GDM1 (cell line): ENCODE measurements at regions not wholly inside any gene's neighbourhood (a gene's known extent, or its start where the extent isn't known, plus 50 kb on each side); places are given as distances from the start of the nearest gene placed in this dataset.
"Not testable (repeated sequence)": the region's sequence is repeated elsewhere in the genome, so short reads cannot be mapped to it uniquely, and the experiment has no call there.

Experiments used
- DNase-seq: peaks from one replicate; lab custom pipeline; 2025; lab: John Stamatoyannopoulos, UW

DNA sequence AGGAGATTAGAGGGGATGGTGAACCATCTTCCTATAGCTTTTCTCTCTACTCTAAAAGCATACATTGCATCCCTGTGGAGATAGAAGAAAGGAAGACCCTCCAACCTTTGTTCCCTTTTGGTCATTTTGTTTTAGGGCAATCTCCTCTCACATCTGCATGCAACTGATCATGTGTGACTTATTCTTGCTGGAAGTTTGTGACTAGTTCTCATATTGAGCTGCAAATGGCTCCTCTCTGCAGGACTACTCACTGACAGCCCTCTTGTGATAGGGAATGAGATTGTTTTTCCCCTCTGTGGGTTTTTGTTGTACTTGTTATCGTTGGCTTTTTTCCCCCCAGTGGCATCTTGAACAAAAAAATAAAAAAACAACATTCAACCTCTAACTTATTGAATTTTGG, 416.0 kb upstream of the CNTNAP5 start:
- no peak for DNase-seq

DNA sequence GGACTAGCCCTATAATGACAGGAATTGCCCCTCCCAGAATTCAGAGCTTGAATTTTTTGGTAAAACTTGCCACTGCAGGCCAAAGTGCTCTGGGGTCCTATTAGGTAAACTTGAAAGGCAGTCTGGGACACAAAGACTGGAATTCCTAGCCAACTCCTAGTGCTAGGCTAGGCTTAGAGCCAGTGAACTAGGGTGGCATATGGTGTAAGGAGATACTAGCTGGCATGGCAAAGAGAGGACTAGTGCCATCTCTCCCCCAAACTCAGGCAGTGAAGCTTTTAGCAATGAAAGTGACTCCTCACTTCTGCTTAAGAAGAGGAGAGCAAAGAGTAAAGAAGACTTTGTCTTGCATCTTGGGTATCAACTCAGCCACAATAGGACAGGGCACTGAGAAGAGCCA, 410.5 kb upstream of the CNTNAP5 start:
- DNase-seq, result no peak

DNA sequence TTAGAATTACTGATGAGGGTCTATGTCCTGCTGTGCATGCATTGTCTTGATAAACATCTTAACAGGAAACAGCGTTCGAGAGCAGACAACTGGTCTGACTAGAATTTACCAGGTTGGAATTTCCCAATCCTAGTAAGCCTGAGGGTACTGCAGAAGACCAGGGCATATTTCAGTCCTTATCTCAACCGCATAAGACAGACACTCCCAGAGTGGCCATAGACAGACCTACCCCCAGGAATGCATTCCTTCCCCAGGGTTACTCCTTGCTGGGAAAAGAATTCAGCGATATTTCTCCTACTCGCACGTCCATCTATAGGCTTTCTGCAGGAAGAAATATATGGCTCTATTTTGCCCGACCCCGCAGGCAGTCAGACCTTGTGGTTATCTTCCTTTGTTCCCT, 406.4 kb upstream of the CNTNAP5 start:
- not testable (repeated sequence) for DNase-seq

DNA sequence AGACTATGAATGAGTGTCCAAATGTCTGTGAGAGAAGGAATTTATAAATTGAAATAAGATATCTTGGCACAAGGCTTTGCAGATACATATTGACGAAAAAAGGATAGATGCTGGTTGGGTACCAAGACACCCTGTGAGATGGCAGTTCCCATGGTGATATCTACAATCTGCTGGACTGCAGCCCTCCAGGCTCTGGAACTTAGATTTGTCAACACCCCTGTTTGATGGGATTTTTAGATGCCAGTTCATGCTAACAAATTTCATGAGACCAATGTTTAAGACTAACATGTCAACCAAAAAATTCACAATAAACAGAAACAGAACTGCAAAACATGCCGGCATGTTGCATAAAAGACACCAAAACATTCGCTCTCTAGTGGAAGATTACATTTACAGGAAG, 400.3 kb upstream of the CNTNAP5 start:
- DNase-seq, result no peak

DNA sequence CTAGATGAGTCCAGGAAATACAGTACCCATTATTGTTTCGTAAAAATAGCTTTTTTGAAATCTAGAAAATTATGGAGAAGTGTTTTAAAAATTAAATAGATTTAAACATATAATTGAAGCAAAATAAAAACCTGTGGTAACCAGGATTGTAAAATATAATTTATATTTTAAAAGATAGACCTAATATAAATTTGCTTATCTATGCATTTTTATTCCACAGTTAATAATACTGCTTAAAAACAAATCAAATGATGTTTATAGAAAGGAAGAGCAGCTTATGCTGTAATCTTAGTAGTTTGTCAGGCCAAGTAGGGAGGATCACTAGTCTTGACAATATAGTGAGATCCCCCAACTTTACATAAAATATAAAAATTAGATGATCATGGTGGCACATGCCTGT, 388.9 kb upstream of the CNTNAP5 start:
- DNase-seq, result no peak

DNA sequence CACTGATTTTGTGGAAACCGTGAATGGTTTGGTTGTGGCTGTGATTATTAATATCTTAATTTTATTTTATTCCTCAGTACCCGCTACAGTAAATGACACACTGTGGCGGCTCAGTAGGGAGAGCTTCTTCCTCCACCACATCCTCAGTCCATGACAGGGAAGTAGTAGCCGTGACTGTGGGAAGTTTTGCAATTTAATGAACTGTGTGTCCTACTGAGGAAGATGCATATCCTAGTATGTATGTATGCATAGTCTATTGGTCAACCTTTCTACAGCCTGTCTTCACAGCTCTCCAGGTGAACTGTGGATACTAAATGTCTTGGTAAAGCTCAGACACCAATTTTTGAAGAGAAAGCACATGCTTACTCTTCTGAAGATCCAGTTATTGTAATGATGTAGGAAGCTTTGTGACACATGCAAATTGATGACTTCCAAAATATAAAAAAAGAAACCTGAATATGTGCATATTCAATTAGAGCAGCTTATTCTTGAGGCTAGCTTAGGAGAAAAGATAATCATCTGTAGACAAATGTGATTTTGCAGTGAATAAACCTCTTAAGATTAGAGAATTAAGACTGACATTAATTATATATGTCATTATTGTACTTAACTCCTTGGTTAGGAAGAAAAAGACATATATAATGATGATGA, 384.3 kb upstream of the CNTNAP5 start:
- no peak for DNase-seq

DNA sequence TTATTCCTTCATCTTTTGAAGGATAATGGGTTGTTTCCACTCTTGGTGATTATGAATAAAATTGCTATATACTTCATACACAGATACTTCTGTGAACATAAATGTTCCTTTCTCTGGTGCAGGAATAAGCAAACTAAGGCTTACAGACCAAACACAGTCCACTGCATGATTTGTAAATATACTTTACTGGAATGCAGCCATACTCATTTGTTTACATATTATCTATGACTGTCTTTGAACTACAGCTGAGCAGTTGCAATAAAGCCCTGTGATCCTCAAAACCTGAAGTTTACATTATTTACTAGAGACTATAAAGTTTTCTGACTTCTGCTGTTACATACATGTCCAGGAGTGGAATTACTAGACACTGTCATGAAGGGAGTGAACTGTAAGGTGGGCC, 381.0 kb upstream of the CNTNAP5 start:
- no peak for DNase-seq

DNA sequence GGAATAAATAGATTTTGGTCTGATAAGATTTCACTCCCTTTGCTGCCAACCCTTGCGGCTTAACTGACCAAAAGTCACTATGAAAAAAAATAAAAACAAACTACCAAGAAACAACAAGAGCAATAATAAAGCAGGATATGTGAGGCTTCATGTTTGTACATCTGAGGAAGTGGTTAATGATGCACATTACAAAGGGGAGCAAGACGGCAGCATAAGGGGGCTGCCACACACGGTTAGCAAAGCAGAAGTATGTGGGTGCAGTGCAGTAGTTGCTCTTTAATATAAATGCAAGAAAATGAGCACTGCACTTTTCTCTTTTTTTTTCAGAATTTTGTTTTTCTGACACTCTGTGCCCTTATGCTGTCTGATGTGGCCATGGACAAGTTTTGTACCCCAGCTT, 377.1 kb upstream of the CNTNAP5 start:
- no peak for DNase-seq

DNA sequence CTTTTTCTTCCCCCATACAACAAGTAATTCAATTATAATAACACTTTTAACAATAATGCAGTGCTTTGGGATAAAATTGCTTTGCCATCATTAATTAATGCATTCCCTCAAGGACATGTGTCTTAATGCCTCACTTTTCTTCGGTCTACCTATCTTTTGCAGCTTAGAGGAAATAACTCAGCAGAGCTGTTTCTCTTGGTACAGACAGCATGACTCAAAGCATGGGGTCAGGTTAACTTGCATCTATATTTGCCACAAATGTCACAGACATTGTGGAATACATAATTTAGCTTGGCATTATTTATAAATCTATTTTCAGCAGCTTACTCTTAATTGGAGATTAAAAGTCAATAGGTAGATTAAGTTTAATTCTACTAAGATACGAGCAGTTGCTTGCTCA, 376.1 kb upstream of the CNTNAP5 start:
- no peak for DNase-seq

DNA sequence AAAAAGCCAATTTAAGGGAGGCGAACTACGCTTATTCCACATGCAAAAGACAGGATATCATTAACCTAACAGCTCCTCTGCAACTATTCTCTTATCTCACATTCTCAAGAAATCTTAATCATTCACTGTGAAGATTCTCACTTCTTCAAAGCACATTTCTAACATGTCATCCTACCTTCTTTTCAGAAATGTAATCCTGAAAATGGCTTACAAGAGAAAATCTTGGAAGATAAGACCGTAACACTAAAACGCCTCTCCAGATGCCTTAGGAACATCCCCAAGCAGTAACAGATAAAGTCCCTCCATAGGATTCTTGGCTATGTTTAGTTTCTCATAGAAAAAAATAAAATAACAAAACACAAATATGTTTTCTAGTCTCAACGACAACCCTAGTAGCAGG, 373.9 kb upstream of the CNTNAP5 start:
- no peak for DNase-seq

DNA sequence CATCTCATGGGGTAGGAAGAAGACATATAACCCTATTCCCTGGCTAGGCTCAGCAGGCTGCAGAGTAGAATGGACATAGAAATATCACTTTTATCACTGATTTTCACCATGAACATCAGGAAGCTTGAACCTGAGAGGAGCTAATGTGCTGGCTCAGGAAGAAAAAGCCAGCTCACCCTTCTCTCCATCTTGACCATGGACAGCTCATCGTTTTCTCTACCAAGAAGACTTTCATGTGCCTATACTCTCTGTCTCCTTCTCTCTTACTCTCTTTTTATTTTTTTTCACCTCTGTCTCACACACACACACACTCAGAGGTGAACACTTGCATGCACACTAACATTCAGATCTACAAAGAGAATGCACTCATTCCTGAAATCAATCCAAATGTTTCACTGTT, 372.8 kb upstream of the CNTNAP5 start:
- DNase-seq, result no peak

DNA sequence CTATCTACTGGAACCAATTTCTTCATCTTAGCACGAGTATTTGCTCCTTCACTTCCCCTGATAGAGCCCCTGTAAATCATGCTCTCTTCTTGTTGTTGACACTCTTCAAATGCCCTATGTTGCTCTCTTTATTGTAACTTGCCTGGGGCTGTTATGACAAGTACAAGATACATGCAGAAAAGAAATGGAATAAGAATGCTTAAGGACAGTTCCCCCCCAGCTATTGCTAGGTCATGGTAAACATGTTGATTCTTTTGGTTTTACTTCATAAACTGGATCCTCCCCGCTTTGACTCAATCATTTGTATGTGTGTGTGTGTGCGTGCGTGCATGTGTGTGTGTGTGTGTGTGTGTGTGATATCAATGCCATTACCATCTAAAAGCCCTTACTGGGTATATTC, 368.5 kb upstream of the CNTNAP5 start:
- DNase-seq, result no peak

DNA sequence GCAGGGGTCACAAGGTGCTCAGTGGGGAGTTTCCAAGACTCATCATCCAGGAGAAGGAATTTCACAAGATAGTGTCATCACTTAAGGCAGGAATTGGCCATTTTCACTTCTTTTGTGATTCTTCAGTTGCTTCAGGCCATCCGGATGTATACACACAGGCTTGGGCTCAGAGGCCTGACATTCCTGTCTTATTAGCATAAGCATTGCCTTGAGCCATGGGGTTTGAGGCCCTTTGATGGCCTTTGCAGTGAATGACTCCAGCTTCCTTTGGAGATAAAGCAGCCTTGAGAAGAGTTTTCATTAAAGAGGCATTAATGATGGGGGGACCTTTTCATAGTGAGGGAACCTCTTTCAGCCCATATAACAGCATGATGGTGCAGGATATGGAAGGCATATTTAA, 366.0 kb upstream of the CNTNAP5 start:
- DNase-seq, result no peak

DNA sequence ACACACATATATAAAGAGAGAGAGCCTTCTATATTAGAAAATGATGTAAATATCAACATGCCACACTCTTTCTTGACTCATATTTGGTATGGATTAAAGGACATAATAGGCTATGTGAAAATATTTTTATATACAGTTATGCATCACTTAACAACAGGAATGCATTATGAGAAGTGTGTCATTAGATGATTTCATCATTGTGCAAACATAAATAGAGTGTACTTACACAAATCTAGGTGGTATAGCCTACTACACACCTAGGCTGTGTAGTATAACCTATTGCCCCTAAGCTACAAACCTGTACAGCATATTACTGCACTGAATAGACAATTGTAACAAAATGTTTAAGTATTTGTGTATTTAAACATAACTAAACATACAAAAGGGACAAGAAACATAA, 354.8 kb upstream of the CNTNAP5 start:
- no peak for DNase-seq

DNA sequence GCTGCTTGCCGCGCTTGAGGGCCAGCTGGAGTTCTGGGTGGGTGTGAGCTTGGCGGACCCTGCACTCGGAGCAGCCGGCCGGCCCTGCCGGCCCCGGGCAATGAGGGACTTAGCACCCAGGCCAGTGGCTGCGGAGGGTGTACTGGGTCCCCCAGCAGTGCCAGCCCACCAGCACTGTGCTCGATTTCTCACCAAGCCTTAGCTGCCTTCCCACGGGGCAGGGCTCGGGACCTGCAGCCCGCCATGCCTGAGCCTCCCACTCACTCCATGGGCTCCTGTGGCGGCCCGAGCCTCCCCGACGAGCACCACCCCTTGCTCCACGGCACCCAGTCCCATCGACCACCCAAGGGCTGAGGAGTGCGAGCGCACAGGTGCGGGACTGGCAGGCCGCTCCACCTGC, 341.3 kb upstream of the CNTNAP5 start:
- DNase-seq, result not testable (repeated sequence)

DNA sequence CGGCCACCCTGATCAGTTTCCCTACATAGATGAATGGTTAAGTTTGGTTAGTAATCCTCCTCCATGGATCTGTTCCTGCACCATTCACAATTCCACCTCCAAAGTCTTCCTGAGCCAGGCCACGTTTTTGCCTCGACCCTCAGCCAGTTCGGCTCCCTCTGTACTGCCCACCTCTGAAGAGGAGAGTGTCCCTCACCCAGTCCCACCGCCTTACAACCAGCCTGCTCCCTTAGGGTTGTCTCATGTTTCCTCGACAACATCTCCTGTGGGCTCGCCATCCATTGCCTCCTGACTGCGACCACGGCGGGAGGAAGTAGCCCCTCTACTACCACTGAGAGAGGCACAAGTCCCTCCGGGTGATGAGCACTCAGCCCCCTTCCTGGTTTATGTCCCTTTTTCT, 338.0 kb upstream of the CNTNAP5 start:
- DNase-seq, result no peak

DNA sequence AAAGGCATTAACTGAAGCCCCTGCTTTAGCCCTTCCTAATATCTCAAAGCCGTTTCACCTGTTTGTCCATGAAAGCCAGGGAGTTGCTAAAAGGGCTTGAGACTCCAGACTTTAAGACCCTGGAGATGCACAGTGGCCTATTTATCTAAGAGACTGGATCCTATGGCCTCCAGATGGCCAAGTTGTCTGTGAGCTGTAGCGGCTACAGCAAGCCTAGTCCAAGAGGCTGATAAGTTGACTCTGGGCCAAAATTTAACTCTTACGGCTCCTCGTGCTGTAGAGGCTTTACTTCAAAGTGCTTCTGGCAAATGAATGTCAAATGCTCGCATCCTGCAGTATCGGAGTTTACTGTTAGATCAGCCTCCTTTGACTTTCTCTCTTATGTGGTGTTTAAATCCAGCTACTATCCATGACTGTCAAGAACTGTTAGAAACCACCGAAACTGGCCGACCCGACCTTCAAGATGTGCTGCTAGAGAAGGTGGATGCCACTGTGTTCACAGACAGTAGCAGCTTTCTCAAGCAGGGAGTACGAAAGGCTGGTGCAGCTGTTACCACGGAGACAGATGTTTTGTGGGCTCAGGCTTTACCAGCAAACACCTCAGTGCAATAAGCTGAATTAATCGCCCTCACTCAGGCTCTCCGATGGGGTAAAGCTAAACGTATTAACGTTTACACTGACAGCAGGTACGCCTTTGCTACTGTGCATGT, 336.7 kb upstream of the CNTNAP5 start:
- no peak for DNase-seq

DNA sequence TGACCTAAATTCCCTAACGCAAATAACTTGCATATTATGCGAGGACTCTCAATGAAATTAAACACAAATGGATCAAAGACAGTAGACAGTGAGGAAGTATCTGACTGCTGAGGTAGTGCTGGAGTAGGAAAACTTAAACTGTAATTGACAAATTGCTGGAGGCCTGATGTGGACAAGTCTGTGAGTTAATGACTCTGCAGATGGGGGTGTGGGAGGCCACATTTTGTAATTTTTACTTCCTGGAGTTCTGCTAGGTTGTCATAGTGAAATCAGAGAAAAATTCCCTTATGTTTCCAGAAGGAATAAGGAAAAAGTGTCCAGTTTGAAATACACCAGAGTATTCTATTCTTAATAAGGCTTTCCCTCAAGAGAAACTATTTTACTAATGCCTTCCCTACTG, 333.0 kb upstream of the CNTNAP5 start:
- no peak for DNase-seq

DNA sequence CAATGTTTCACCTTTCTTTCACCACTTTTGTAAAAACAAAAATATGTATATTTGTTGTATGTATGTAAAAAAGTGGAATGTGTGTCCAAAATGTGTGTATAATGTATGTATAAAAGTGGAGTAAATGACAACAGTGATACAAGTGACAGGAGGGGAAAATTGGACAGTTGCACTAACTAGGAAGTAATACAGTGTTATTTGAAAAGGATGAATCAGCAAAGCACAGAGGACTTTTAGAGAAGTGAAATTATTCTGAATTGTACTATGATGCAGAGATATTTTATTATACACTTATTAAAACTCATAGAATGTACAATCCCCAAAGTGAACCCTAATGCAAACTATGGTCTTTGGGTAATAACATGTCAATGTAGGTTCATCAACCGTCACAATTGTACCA, 331.3 kb upstream of the CNTNAP5 start:
- peak; percentile 10 for DNase-seq

DNA sequence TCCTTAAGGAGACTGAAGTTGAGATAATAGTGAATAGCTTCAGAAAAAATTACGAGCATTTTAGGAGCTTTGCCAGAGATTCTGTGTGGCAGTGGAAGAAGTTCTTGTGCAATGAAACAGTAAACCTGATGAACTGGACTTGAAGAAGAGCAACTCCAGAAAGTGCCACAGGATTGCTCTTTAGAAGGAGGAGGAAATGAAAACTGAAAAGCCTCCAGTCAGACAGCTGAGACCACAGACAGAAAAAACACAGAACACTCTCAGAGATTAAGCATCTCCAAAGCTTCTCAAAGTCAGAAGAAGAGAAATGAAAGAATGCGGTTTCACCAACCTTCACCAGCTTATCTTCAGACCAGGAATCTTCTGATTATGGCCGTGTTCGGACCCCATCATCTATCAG, 329.7 kb upstream of the CNTNAP5 start:
- DNase-seq, result peak; percentile 8

DNA sequence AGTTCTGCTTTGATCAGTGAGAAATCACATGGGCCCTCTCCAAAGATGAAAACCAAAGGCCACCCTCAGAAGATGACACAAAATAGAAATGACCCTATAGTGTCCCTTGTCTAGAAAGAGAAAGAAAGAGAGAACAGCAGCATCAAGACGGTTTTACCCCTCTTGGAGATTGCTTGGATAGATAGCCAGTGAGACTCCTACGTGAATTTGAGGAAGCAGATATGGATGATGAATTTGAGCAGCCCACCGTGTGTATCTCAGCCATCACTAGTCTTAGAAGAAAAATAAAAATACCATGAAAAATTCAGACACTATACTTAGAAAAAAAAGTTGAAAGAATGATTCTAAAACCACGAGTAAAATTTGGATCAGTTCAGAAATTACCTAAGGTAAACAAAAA, 329.1 kb upstream of the CNTNAP5 start:
- no peak for DNase-seq

DNA sequence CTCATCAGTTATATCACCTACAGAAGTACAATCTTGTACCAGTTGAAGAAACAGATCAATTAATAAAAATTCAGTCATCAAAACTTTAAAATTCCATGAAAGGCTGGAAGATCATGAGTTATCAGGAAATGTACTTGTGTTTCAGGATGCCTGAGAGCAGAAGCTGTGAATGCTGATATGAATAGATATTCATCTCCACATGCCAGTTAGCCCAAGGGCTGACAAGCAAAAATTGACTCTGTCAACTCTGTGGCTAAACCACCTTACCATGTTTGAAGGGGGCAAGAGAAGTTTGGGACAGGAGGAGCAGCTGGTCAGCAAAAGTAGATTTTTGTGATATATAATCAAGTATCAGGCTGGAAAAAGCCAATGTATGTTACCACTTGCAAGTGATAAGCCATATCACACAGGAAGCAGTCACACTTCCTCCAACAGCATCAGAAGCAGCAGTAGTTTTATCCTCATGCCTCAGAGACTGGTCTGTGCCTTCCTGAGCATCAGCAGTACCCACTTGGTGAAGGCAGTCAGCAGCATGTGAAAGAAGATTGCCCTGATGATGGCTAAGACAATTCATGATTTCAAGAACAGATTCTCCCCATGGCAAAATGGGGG, 328.2 kb upstream of the CNTNAP5 start:
- DNase-seq, result peak; percentile 86

DNA sequence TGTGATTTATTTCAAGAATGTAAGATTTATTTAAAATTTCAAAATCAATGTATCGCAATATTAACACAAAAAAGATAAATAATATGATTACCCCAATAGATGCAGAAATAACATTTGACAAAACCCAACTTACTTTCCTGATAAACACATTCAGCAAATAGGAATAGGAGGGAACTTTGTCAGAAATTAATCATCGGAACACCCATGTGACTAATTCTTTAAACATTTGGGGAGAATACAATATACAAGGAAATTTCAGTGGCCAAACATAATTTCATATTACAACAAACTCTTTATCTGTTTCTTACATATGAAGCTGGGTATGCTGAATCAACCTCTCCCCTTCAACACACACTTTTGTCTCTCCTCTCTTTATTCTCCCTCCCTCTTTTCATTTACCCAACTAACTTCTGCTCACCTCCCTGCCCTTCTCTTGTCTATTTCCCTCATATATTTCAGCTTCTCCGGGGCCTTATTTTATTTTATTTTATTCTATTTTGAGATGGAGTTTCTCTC, 309.6 kb upstream of the CNTNAP5 start:
- no peak for DNase-seq
